ENCODE measurements at regions not wholly inside any gene's neighbourhood (a gene's known extent, or its start where the extent isn't known, plus 50 kb on each side); places are given as distances from the start of the nearest gene placed in this dataset.
"Not testable (repeated sequence)": the region's sequence is repeated elsewhere in the genome, so short reads cannot be mapped to it uniquely, and the experiment has no call there.

DNA sequence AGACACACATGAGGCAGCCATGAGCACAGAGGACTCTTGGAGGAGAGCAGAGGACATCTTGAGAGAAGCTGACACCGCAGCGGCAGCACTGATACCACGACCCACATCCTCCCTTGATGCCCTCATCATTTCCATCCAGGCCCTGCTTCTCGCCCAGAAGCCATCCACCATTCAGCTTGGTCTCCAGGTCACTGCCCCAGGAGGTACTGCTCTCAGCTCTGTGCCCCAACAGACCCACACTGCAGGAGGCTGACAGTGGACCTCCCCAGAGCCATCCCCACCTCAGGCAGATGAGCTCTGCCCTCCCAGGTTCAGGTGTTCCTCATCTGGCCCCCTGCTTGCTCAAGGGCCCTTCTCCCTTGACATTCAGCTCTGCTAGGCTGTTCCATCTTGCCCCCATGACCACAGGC is 74.9 kb downstream of the ACKR3 start:
- TF ChIP-seq NFATC3 (IDR thresholded peaks at IDR 0.05), result no peak
- TF ChIP-seq, protein P1, sequence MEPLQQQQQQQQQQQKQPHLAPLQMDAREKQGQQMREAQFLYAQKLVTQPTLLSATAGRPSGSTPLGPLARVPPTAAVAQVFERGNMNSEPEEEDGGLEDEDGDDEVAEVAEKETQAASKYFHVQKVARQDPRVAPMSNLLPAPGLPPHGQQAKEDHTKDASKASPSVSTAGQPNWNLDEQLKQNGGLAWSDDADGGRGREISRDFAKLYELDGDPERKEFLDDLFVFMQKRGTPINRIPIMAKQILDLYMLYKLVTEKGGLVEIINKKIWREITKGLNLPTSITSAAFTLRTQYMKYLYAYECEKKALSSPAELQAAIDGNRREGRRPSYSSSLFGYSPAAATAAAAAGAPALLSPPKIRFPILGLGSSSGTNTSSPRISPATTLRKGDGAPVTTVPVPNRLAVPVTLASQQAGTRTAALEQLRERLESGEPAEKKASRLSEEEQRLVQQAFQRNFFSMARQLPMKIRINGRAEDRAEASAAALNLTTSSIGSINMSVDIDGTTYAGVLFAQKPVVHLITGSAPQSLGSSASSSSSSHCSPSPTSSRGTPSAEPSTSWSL (CRISPR knock-in tag; IDR thresholded peaks at IDR 0.05; ENCODE audit: borderline replicate concordance), result no peak
- DNase-seq (ENCODE audit: extremely low read depth in 1 of 4, low spot score in 3 of 4) (no peak), ATAC-seq (no peak), FAIRE-seq (no peak)
- peaks cover 0 to 7% of the 10 kb centered on the region in 2 experiments; a peak in 2 of 5 replicates for H3K27me3 ChIP-seq (ENCODE audit: control insufficient read depth in 2 of 2, insufficient read depth in 2 of 2, low read length in 2 of 2)
- H3K9ac ChIP-seq (ENCODE audit: insufficient read depth in 1 of 2, low read depth in 2 of 2, low read length in 2 of 2), result no peak overlapping the region
- POLR2A ChIA-PET, result interaction anchor here (0.6 kb wide), 1 partner anchor 1379 kb away, joined by 4 read pairs; no protein-coding TSS in a partner anchor
- H3K36me3 ChIP-seq (ENCODE audit: control insufficient read depth, insufficient read depth, low read length), result no peaks in the 10 kb centered on the region
- H3K9me1 ChIP-seq (ENCODE audit: control insufficient read depth, insufficient read depth, low read length), result no peaks in the 10 kb centered on the region
- no peak overlapping the region for H3K4me2 ChIP-seq (ENCODE audit: insufficient read depth, low read length)
- no TSS peak for BruUV-seq (replicated peaks)
- WGBS (ENCODE audit: insufficient coverage, low coverage, missing lambda C conversion rate), result 0% methylated on average over 4 of the region's 4 CpGs
- no peak overlapping the region for H2AFZ ChIP-seq (ENCODE audit: low read depth, low read length)
- no peaks in the 10 kb centered on the region for H3K4me1 ChIP-seq (replicated peaks in 1 of 2; ENCODE audit: control insufficient read depth in 2 of 2, insufficient read depth in 2 of 2, low read length in 2 of 2)
- H3K4me3 ChIP-seq, result no peak overlapping the region
- in situ Hi-C loops (cut with MboI), result no loop called here
- intact Hi-C loops (cut with micrococcal nuclease), result no loop called here
- H3K79me2 ChIP-seq (ENCODE audit: control insufficient read depth, insufficient read depth, low read length), result no peaks in the 10 kb centered on the region
- H3K27ac ChIP-seq (ENCODE audit: extremely low read depth, low read depth, low read length), result no peak overlapping the region
- CTCF ChIA-PET (ENCODE audit: low intra/inter-chr PET ratio), result no interaction called here
- no peaks in the 10 kb centered on the region for H3K9me3 ChIP-seq (replicated peaks; ENCODE audit: control insufficient read depth, insufficient read depth, low read depth, low read length)
- H4K20me1 ChIP-seq (replicated peaks; ENCODE audit: control insufficient read depth, insufficient read depth, low read length), result no peaks in the 10 kb centered on the region

DNA sequence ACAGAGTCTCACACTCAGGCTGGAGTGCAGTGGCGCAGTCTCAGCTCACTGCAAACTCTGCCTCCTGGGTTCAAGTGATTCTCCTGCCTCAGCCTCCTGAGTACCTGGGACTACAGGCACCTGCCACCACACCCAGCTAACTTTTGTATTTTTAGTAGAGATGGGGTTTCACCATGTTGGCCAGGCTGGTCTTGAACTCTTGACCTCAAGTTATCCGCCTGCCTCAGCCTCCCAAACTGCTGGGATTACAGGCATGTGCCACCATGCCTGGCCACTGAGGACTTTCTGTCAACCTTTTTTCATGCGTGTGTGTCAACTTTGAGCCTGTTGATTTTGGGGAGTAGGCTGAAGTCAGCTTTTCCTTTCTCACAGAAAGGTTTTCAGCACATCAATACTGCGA is 75.5 kb downstream of the ACKR3 start:
- H3K36me3 ChIP-seq (ENCODE audit: control insufficient read depth, insufficient read depth, low read length); in situ Hi-C loops (cut with MboI); H3K4me1 ChIP-seq (replicated peaks in 1 of 2; ENCODE audit: control insufficient read depth in 2 of 2, insufficient read depth in 2 of 2, low read length in 2 of 2); H3K79me2 ChIP-seq (ENCODE audit: control insufficient read depth, insufficient read depth, low read length); DNase-seq (ENCODE audit: extremely low read depth in 1 of 4, low spot score in 3 of 4); BruUV-seq (replicated peaks); H3K4me3 ChIP-seq; H3K9me1 ChIP-seq (ENCODE audit: control insufficient read depth, insufficient read depth, low read length); CTCF ChIA-PET (ENCODE audit: low intra/inter-chr PET ratio); H3K27me3 ChIP-seq (ENCODE audit: control insufficient read depth in 2 of 2, insufficient read depth in 2 of 2, low read length in 2 of 2); H3K27ac ChIP-seq (ENCODE audit: extremely low read depth, low read depth, low read length); POLR2A ChIA-PET; H2AFZ ChIP-seq (ENCODE audit: low read depth, low read length); H3K4me2 ChIP-seq (ENCODE audit: insufficient read depth, low read length); H3K9ac ChIP-seq (ENCODE audit: insufficient read depth in 1 of 2, low read depth in 2 of 2, low read length in 2 of 2); intact Hi-C loops (cut with micrococcal nuclease); H4K20me1 ChIP-seq (replicated peaks; ENCODE audit: control insufficient read depth, insufficient read depth, low read length); FAIRE-seq; ATAC-seq; H3K9me3 ChIP-seq (replicated peaks; ENCODE audit: control insufficient read depth, insufficient read depth, low read depth, low read length): not testable (repeated sequence)
- WGBS (ENCODE audit: insufficient coverage, low coverage, missing lambda C conversion rate), result 0% methylated on average over 3 of the region's 4 CpGs

All from K562 (cell line).